AG09319 (cell line): ENCODE measurements at regions not wholly inside any gene's neighbourhood (a gene's known extent, or its start where the extent isn't known, plus 50 kb on each side); places are given as distances from the start of the nearest gene placed in this dataset.
"Not testable (repeated sequence)": the region's sequence is repeated elsewhere in the genome, so short reads cannot be mapped to it uniquely, and the experiment has no call there.

Experiments used
- DNase-seq: peaks from one replicate; pipeline ENCODE4 v3.0.0-alpha.2; 2010; ENCODE audit warnings: low read depth; ENCODE audit errors: extremely low read depth
- CTCF ChIP-seq: IDR thresholded peaks from 2 replicates; pipeline ENCODE4 v1.5.1; 2011; ENCODE audit warnings: low read depth, mild to moderate bottlenecking, inconsistent platforms, low read length, moderate library complexity

GRCh38 chrX:13489454-13489853 is 79.9 kb upstream of the EGFL6 start:
- no peak for TF ChIP-seq CTCF
- no peak for DNase-seq

GRCh38 chrX:13487731-13488505 is 81.5 kb upstream of the EGFL6 start:
- DNase-seq, result peak; percentile 67
- peak; percentile 53 for TF ChIP-seq CTCF

GRCh38 chrX:13485167-13485566 is 84.2 kb upstream of the EGFL6 start:
- DNase-seq, result no peak
- no peak for TF ChIP-seq CTCF

GRCh38 chrX:13483773-13484172 is 85.6 kb upstream of the EGFL6 start:
- no peak for TF ChIP-seq CTCF

GRCh38 chrX:13482746-13483541 is 86.5 kb upstream of the EGFL6 start:
- no peak for TF ChIP-seq CTCF
- no peak for DNase-seq

More at GRCh38 chrX:13483773-13484172, 85.6 kb upstream of the EGFL6 start:
- no peak for DNase-seq

GRCh38 chrX:13480780-13481179 is 88.6 kb upstream of the EGFL6 start:
- DNase-seq, result not testable (repeated sequence)

- DNase-seq, result no peak
- TF ChIP-seq CTCF, result no peak
Observed at GRCh38 chrX:13479452-13479813, 90.0 kb upstream of the EGFL6 start.
